PC-9 (cell line): ENCODE measurements at regions not wholly inside any gene's neighbourhood (a gene's known extent, or its start where the extent isn't known, plus 50 kb on each side); places are given as distances from the start of the nearest gene placed in this dataset.

Experiments
- EZH2 ChIP-seq: fragments of 200-600 bp; sonication (generic); IDR thresholded peaks from 2 replicates; pipeline ENCODE4 v1.8.0; 2017; ENCODE audit warnings: antibody characterized with exemption, low read depth
- TF ChIP-seq, protein P1 (sequence below): fragments of 200-600 bp; sonication (generic); conservative IDR thresholded peaks from 2 replicates; pipeline ENCODE4 v1.6.1; 2017; ENCODE audit warnings: mixed run types, antibody characterized with exemption, mild to moderate bottlenecking, moderate library complexity

DNA sequence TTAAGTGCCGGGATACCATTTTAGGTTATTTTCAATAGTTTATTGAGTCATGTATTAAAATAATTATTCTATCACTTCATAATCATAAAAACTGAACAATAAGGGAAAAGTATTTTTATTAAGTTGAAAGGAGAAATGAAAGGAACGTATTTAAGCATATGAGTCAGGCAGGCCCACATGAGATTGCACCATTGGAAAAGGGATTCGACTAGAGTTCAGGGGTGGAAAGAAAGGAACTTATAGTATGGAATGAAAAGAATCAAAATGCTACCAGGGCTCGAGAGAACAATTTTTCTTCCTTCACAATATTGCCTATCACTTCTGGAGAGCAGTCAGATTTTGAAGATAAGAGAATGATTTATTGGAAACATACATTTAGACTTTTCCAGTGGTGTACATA, 516.5 kb upstream of the NETO1 start:
- TF ChIP-seq, protein P1, sequence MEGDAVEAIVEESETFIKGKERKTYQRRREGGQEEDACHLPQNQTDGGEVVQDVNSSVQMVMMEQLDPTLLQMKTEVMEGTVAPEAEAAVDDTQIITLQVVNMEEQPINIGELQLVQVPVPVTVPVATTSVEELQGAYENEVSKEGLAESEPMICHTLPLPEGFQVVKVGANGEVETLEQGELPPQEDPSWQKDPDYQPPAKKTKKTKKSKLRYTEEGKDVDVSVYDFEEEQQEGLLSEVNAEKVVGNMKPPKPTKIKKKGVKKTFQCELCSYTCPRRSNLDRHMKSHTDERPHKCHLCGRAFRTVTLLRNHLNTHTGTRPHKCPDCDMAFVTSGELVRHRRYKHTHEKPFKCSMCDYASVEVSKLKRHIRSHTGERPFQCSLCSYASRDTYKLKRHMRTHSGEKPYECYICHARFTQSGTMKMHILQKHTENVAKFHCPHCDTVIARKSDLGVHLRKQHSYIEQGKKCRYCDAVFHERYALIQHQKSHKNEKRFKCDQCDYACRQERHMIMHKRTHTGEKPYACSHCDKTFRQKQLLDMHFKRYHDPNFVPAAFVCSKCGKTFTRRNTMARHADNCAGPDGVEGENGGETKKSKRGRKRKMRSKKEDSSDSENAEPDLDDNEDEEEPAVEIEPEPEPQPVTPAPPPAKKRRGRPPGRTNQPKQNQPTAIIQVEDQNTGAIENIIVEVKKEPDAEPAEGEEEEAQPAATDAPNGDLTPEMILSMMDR: no peak
- TF ChIP-seq EZH2: no peak
